ENCODE measurements at regions not wholly inside any gene's neighbourhood (a gene's known extent, or its start where the extent isn't known, plus 50 kb on each side); places are given as distances from the start of the nearest gene placed in this dataset.
A peak's percentile ranks its signal among the peaks of the same experiment; 100 is the strongest.

DNA sequence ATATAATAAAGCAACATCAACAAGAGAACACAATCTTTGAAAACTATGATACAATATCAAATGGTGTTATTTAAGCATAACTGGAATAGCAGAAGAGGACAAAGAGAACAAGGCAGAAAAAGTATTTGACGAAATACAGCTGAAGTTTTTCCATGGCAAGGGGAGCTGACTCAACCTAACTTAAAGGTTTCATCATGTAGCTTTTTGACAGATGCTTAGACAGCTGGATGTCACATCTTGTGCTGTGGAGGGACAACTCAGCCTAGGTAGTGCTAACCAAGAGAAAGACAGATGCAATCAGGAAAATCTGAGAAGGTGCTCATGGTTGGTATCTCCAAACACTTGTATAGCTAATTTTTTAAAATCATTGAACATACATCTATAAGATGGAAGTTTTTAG lies 208.2 kb downstream of the TFEC start:
- H3K36me3 ChIP-seq (ENCODE audit: control insufficient read depth in 1 of 2, insufficient read depth in 2 of 2, low read length in 2 of 2) = no peaks in the 10 kb centered on the region
- no peaks in the 10 kb centered on the region for H3K27me3 ChIP-seq (ENCODE audit: insufficient read depth, low read length)
- no peak overlapping the region for H4K12ac ChIP-seq (ENCODE audit: low read depth, low read length)
- no peak overlapping the region for H3K18ac ChIP-seq (ENCODE audit: low read length)
- no peak overlapping the region for H4K91ac ChIP-seq (ENCODE audit: low read depth, low read length)
- no peaks in the 10 kb centered on the region for H3K4me1 ChIP-seq (ENCODE audit: control insufficient read depth in 1 of 2, insufficient read depth in 2 of 2, low read length in 2 of 2)
- H2BK5ac ChIP-seq (ENCODE audit: low read depth, low read length, poor library complexity) = no peak overlapping the region
- no peak overlapping the region for H2AFZ ChIP-seq (ENCODE audit: insufficient read depth, low read length, poor library complexity)
- no peak overlapping the region for H3K14ac ChIP-seq (ENCODE audit: low read length)
- no peaks in the 10 kb centered on the region for H3K79me1 ChIP-seq (ENCODE audit: low read length)
- DNase-seq = peak in 1 of 2 donors; percentile 6
- H3K79me2 ChIP-seq (ENCODE audit: control insufficient read depth, insufficient read depth, low read length, poor library complexity) = no peaks in the 10 kb centered on the region
- H2AK5ac ChIP-seq (ENCODE audit: low read length) = no peak overlapping the region
- H3K4me2 ChIP-seq (ENCODE audit: low read length) = no peak overlapping the region
- no CpG with 5 or more reads among the region's 1 CpG for WGBS (ENCODE audit: extremely low coverage, insufficient coverage, insufficient read length)
- no peak overlapping the region for H3K23ac ChIP-seq (ENCODE audit: low read length)
- no peaks in the 10 kb centered on the region for H3K9me3 ChIP-seq (ENCODE audit: insufficient read depth, low read depth, low read length)
- H3K27ac ChIP-seq (ENCODE audit: low read depth, low read length) = no peak overlapping the region
- H3K4me3 ChIP-seq (ENCODE audit: low read depth, low read length) = no peak overlapping the region
- H2BK120ac ChIP-seq (ENCODE audit: insufficient read depth, low read length, poor library complexity) = no peak overlapping the region
- H4K8ac ChIP-seq (ENCODE audit: low read depth, low read length) = no peak overlapping the region
- no peak overlapping the region for H2BK12ac ChIP-seq (ENCODE audit: low read length)
- no peak overlapping the region for H3K9ac ChIP-seq (ENCODE audit: low read length)
- no peak overlapping the region for H3K4ac ChIP-seq (ENCODE audit: low read depth, low read length)

DNA sequence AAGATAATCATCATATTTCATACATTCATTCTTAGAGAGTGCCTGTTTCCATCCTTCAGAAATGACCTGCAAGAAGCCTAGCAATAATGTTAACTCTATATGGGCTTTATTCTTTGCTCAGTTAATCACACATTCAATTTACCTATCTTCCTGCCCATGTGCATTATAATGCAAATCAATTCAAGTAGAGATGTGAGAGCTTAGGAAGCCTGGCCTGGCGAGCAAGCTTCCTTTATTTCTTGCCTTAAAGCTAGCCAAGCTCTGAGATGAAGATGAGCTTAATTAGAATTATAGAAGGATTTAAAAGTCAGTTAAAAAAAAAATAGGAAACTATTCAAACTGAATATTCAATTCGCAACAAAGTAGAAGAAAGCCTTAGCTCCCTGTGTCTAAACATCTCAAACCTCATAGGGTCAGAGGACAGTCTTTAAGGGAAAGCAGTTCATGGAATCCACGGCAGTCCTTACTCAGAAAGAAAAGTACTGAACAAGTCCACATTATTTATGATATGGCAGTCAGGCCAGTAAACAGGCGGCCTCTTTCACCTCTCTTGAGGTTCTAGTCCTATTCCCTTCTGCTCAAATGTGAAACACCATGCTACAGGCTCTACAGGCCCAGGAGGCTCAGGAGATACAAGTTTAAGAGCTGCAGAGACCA lies 214.1 kb downstream of the TFEC start:
- no peak for DNase-seq
- H3K27ac ChIP-seq (ENCODE audit: low read depth, low read length) = no peak overlapping the region
- no peak overlapping the region for H2AFZ ChIP-seq (ENCODE audit: insufficient read depth, low read length, poor library complexity)
- H3K4me1 ChIP-seq (ENCODE audit: control insufficient read depth in 1 of 2, insufficient read depth in 2 of 2, low read length in 2 of 2) = no peaks in the 10 kb centered on the region
- no peak overlapping the region for H2BK120ac ChIP-seq (ENCODE audit: insufficient read depth, low read length, poor library complexity)
- H3K4me2 ChIP-seq (ENCODE audit: low read length) = no peak overlapping the region
- H3K9me3 ChIP-seq (ENCODE audit: insufficient read depth, low read depth, low read length) = no peaks in the 10 kb centered on the region
- H3K36me3 ChIP-seq (ENCODE audit: control insufficient read depth in 1 of 2, insufficient read depth in 2 of 2, low read length in 2 of 2) = no peaks in the 10 kb centered on the region
- no peak overlapping the region for H3K14ac ChIP-seq (ENCODE audit: low read length)
- no peak overlapping the region for H3K4ac ChIP-seq (ENCODE audit: low read depth, low read length)
- no peak overlapping the region for H2BK12ac ChIP-seq (ENCODE audit: low read length)
- no peaks in the 10 kb centered on the region for H3K27me3 ChIP-seq (ENCODE audit: insufficient read depth, low read length)
- H3K9ac ChIP-seq (ENCODE audit: low read length) = no peak overlapping the region
- H4K91ac ChIP-seq (ENCODE audit: low read depth, low read length) = no peak overlapping the region
- H3K79me2 ChIP-seq (ENCODE audit: control insufficient read depth, insufficient read depth, low read length, poor library complexity) = no peaks in the 10 kb centered on the region
- H3K4me3 ChIP-seq (ENCODE audit: low read depth, low read length) = no peak overlapping the region
- H2AK5ac ChIP-seq (ENCODE audit: low read length) = no peak overlapping the region
- H3K23ac ChIP-seq (ENCODE audit: low read length) = no peak overlapping the region
- H4K8ac ChIP-seq (ENCODE audit: low read depth, low read length) = no peak overlapping the region
- H2BK5ac ChIP-seq (ENCODE audit: low read depth, low read length, poor library complexity) = no peak overlapping the region
- H4K12ac ChIP-seq (ENCODE audit: low read depth, low read length) = no peak overlapping the region
- H3K18ac ChIP-seq (ENCODE audit: low read length) = no peak overlapping the region
- H3K79me1 ChIP-seq (ENCODE audit: low read length) = no peaks in the 10 kb centered on the region
- no CpG with 5 or more reads among the region's 4 CpGs for WGBS (ENCODE audit: extremely low coverage, insufficient coverage, insufficient read length)

DNA sequence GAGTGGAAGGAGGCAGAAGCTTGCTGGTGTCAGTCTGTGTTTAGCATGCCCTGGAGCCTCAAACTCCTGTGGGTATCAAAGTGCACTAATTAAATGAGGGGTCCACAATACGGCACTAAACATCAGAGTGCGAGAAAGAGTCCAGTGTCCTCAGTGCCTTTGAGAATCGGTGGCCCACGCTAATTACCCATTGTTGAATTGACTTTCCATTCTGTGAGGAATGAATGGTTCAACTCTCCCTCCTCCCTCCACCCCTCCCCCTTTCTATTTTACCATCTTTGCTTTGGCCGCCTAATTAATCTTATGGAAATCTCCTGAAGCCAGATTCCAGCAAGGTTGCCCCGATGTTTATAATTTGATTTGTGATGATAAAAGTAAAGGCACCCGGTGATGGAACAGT lies 217.8 kb downstream of the TFEC start:
- no peak overlapping the region for H4K8ac ChIP-seq (ENCODE audit: low read depth, low read length)
- DNase-seq = no peak
- H3K27ac ChIP-seq (ENCODE audit: low read depth, low read length) = no peak overlapping the region
- H3K4me3 ChIP-seq (ENCODE audit: low read depth, low read length) = no peak overlapping the region
- no peaks in the 10 kb centered on the region for H3K4me1 ChIP-seq (ENCODE audit: control insufficient read depth in 1 of 2, insufficient read depth in 2 of 2, low read length in 2 of 2)
- no CpG with 5 or more reads among the region's 7 CpGs for WGBS (ENCODE audit: extremely low coverage, insufficient coverage, insufficient read length)
- no peaks in the 10 kb centered on the region for H3K27me3 ChIP-seq (ENCODE audit: insufficient read depth, low read length)
- H4K12ac ChIP-seq (ENCODE audit: low read depth, low read length) = no peak overlapping the region
- no peaks in the 10 kb centered on the region for H3K79me1 ChIP-seq (ENCODE audit: low read length)
- H3K18ac ChIP-seq (ENCODE audit: low read length) = no peak overlapping the region
- H2BK12ac ChIP-seq (ENCODE audit: low read length) = no peak overlapping the region
- no peak overlapping the region for H2AK5ac ChIP-seq (ENCODE audit: low read length)
- no peak overlapping the region for H3K9ac ChIP-seq (ENCODE audit: low read length)
- H3K14ac ChIP-seq (ENCODE audit: low read length) = no peak overlapping the region
- no peak overlapping the region for H3K4ac ChIP-seq (ENCODE audit: low read depth, low read length)
- no peak overlapping the region for H3K4me2 ChIP-seq (ENCODE audit: low read length)
- H3K79me2 ChIP-seq (ENCODE audit: control insufficient read depth, insufficient read depth, low read length, poor library complexity) = no peaks in the 10 kb centered on the region
- no peak overlapping the region for H2BK120ac ChIP-seq (ENCODE audit: insufficient read depth, low read length, poor library complexity)
- no peak overlapping the region for H2BK5ac ChIP-seq (ENCODE audit: low read depth, low read length, poor library complexity)
- no peaks in the 10 kb centered on the region for H3K36me3 ChIP-seq (ENCODE audit: control insufficient read depth in 1 of 2, insufficient read depth in 2 of 2, low read length in 2 of 2)
- H3K23ac ChIP-seq (ENCODE audit: low read length) = no peak overlapping the region
- no peaks in the 10 kb centered on the region for H3K9me3 ChIP-seq (ENCODE audit: insufficient read depth, low read depth, low read length)
- H2AFZ ChIP-seq (ENCODE audit: insufficient read depth, low read length, poor library complexity) = no peak overlapping the region
- H4K91ac ChIP-seq (ENCODE audit: low read depth, low read length) = no peak overlapping the region

DNA sequence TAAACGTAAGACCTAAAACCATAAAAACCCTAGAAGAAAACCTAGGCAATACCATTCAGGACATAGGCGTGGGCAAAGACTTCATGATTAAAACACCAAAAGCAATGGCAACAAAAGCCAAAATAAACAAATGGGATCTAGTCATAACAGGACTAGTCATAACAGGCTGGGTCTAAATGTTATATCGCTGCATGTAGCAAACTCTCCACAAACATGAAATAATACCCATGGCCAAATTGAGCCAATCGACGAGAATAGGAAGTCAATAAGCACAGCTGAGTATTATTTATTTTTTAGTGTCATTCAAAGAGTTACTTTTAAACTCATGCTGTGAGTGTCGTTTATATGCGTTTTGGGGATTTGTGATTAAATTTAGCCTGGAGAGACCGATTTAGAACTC lies 225.1 kb downstream of the TFEC start:
- Histone ChIP-seq H3K79me1 (ENCODE audit: low read length) (no peaks in the 10 kb centered on the region), H2BK120ac (ENCODE audit: insufficient read depth, low read length, poor library complexity) (no peak overlapping the region), H3K18ac (ENCODE audit: low read length) (no peak overlapping the region), H3K9me3 (ENCODE audit: insufficient read depth, low read depth, low read length) (no peaks in the 10 kb centered on the region), H2AK5ac (ENCODE audit: low read length) (no peak overlapping the region), H3K4ac (ENCODE audit: low read depth, low read length) (no peak overlapping the region), H4K8ac (ENCODE audit: low read depth, low read length) (no peak overlapping the region), H3K79me2 (ENCODE audit: control insufficient read depth, insufficient read depth, low read length, poor library complexity) (no peaks in the 10 kb centered on the region), H3K4me3 (ENCODE audit: low read depth, low read length) (no peak overlapping the region), H2AFZ (ENCODE audit: insufficient read depth, low read length, poor library complexity) (no peak overlapping the region), H3K23ac (ENCODE audit: low read length) (no peak overlapping the region), H4K12ac (ENCODE audit: low read depth, low read length) (no peak overlapping the region), H3K9ac (ENCODE audit: low read length) (no peak overlapping the region), H3K14ac (ENCODE audit: low read length) (no peak overlapping the region), H3K4me1 (ENCODE audit: control insufficient read depth in 1 of 2, insufficient read depth in 2 of 2, low read length in 2 of 2) (no peaks in the 10 kb centered on the region), H2BK12ac (ENCODE audit: low read length) (no peak overlapping the region), H2BK5ac (ENCODE audit: low read depth, low read length, poor library complexity) (no peak overlapping the region), H3K4me2 (ENCODE audit: low read length) (no peak overlapping the region), H3K27ac (ENCODE audit: low read depth, low read length) (no peak overlapping the region), H3K27me3 (ENCODE audit: insufficient read depth, low read length) (no peaks in the 10 kb centered on the region), H3K36me3 (ENCODE audit: control insufficient read depth in 1 of 2, insufficient read depth in 2 of 2, low read length in 2 of 2) (no peaks in the 10 kb centered on the region), H4K91ac (ENCODE audit: low read depth, low read length) (no peak overlapping the region)
- no peak for DNase-seq
- no CpG with 5 or more reads among the region's 8 CpGs for WGBS (ENCODE audit: extremely low coverage, insufficient coverage, insufficient read length)

Measured in trophoblast cell (in vitro differentiated cells and primary cell).